ENCODE measurements at regions not wholly inside any gene's neighbourhood (a gene's known extent, or its start where the extent isn't known, plus 50 kb on each side); places are given as distances from the start of the nearest gene placed in this dataset.

DNA sequence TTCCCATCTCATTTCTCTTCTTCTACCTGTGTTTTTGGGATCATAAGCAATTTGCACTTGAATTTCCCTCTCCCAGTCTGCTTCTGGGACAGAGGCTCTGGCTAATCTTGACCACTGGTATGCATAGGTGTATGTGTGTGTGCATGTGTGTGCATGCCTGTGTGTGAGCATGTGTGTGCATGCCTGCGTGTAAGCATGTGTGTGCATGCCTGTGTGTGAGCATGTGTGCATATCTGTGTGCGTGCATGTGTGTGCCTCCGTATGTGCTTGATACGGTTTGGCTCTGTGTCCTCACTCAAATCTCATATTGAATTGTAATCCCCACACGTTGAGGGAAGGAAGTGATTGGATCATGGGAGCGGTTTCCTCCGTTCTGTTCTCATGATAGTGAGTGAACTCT, 77.7 kb downstream of the HAPSTR1 start:
- Mint-ChIP-seq H3K4me1 (no peaks in the 10 kb centered on the region), H3K27me3 (ENCODE audit: low read depth in 3 of 3) (peaks cover 2 to 3% (median 2%) of the 10 kb centered on the region in 3 donors), H3K4me3 (no peak overlapping the region), H3K9me3 (no peaks in the 10 kb centered on the region), H3K36me3 (no peaks in the 10 kb centered on the region), H3K27ac (no peak overlapping the region)
- no peak for DNase-seq

DNA sequence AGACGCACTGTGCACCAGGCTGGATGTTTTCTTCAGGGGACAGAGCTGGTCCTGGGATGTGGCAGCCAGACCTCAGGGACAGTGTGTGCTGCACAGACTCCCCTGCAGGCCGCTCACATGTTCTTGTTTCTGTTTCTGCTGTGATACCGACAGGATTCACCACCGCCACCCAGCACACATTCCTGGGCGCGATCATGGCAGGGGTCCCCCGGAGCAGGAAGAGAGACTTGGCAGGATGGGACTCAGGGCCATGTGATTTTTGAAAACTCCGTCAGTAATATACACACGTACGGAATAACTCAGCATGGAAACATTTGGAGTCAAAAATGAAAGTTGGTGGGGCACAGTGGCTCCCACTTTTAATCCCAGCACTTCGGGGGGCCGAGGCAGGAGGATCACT, 79.0 kb downstream of the HAPSTR1 start:
- no peak overlapping the region for H3K27ac Mint-ChIP-seq

DNA sequence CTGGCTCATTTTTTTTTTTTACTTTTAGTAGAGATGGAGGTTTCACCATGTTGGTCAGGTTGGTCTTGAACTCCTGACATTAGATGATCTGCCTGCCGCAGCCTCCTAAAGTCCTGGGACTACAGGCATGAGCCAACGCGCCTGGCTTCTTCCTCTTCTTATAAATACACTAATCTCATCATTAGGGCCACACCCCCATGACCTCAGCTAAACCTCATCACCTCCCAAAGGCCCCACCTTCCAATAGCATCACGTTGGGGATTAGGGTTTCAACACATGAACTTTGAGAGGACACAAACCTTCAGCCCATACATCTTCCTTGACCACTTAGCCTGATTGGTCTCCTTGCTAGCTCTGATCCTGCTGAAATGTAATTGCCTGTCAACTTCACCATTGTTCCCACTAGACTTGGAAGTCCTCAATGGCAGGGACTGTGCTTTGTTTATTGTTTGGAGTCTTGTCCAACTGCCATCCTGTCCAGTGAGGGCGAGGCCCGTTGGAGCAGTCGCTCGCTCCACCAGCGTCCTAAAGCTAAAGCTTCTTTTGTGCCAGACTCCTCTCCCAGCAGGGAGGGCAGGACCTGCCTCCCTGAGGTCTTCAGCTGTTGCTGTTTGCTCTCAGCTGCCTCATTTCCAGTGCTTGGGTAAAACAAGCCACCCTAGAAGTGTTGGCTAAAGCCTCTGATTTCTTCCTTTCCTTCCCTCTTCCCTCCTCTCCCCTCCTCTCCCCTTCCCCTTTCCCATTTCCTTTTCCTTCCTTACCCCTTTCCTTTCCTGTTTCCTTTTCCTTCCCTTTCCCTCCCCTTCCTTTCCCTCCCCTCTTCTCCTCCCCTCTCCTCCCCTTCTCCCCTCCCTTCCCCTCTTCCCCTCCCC, 85.3 kb downstream of the HAPSTR1 start:
- Mint-ChIP-seq H3K4me1 (no peaks in the 10 kb centered on the region), H3K27me3 (ENCODE audit: low read depth in 3 of 3) (peaks cover 2 to 17% (median 5%) of the 10 kb centered on the region in 3 donors), H3K4me3 (no peak overlapping the region), H3K9me3 (no peaks in the 10 kb centered on the region), H3K36me3 (no peaks in the 10 kb centered on the region), H3K27ac (no peak overlapping the region)
- DNase-seq: no peak

More for the DNA sequence above, 79.0 kb downstream of the HAPSTR1 start:
- Mint-ChIP-seq H3K27me3 (ENCODE audit: low read depth in 3 of 3) (peaks cover 2 to 3% (median 2%) of the 10 kb centered on the region in 3 donors), H3K36me3 (no peaks in the 10 kb centered on the region), H3K4me3 (no peak overlapping the region), H3K9me3 (no peaks in the 10 kb centered on the region), H3K4me1 (no peaks in the 10 kb centered on the region)
- no peak for DNase-seq

DNA sequence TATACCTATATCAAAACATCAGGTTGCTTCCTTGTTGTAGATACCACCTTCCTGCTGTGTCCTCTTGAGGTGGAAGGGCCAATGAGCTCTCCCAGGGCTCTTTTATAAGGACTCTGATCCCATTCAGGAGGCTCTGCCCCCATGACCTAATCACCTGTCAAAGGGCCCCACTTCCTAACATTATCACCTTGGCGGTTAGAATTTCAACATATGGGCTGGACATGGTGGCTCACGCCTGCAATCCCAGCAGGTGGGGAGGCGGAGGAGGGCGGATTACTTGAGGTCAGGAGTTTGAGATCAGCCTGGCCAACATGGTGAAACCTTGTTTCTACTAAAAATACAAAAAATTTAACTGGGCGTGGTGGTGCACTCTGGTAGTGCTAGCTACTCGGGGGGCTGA, 86.4 kb downstream of the HAPSTR1 start:
- no peak for DNase-seq
- H3K9me3 Mint-ChIP-seq: no peaks in the 10 kb centered on the region
- H3K27ac Mint-ChIP-seq: no peak overlapping the region
- H3K36me3 Mint-ChIP-seq: no peaks in the 10 kb centered on the region
- H3K4me1 Mint-ChIP-seq: no peaks in the 10 kb centered on the region
- no peak overlapping the region for H3K4me3 Mint-ChIP-seq
- peaks cover 2 to 17% (median 5%) of the 10 kb centered on the region in 3 donors for H3K27me3 Mint-ChIP-seq (ENCODE audit: low read depth in 3 of 3)

DNA sequence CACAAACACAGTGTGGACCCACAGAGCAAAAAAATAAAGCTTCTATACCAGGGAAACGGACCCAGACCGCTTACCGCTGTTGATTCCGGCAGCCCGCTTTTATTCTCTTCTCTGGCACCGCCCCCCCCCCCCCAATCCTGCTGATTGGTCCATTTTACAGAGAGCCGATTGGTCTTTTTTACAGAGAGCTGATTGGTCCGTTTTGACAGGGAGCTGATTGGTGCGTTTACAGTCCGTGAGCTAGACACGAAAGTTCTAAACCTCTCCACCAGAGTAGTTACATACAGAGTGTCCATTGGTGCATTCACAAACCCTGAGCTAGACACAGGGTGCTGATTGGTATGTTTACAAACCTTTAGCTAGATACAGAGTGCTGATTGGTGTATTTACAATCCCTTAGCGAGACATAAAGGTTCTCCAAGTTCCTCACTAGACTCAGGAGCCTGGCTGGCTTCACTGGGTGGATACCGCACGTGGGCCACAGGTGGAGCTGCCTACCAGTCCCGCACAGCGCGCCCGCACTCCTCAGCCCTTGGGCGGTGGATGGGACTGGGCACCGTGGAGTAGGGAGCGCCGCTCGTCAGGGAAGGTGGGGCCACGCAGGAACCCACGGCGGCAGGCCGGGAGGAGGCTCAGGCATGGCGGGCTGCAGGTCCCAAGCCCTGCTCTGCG, 92.4 kb downstream of the HAPSTR1 start:
- H3K4me3 Mint-ChIP-seq: no peak overlapping the region
- peaks cover 0 to 10% (median 3%) of the 10 kb centered on the region in 3 donors for H3K27me3 Mint-ChIP-seq (ENCODE audit: low read depth in 3 of 3)
- H3K4me1 Mint-ChIP-seq: no peaks in the 10 kb centered on the region
- no peak overlapping the region for H3K27ac Mint-ChIP-seq
- H3K36me3 Mint-ChIP-seq: no peaks in the 10 kb centered on the region
- no peaks in the 10 kb centered on the region for H3K9me3 Mint-ChIP-seq
- no peak for DNase-seq

DNA sequence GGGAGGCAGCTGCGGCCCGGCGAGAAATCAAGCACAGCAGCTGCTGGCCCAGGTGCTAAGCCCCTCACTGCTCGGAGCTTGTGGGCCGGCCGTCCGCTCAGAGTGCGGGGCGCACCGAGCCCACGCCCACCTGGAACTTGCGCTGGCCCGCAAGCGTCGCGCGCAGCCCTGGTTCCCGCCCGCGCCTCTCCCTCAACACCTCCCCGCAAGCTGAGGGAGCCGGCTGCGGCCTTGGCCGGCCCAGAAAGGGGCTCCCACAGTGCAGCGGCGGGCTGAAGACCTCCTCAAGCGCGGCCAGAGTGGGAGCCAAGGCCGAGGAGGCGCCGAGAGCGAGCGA, 92.9 kb downstream of the HAPSTR1 start:
- no peak for DNase-seq
- Mint-ChIP-seq H3K4me1 (no peaks in the 10 kb centered on the region), H3K36me3 (no peaks in the 10 kb centered on the region), H3K27ac (no peak overlapping the region), H3K4me3 (no peak overlapping the region), H3K27me3 (ENCODE audit: low read depth in 3 of 3) (peaks cover 0 to 9% (median 3%) of the 10 kb centered on the region in 3 donors), H3K9me3 (no peaks in the 10 kb centered on the region)

DNA sequence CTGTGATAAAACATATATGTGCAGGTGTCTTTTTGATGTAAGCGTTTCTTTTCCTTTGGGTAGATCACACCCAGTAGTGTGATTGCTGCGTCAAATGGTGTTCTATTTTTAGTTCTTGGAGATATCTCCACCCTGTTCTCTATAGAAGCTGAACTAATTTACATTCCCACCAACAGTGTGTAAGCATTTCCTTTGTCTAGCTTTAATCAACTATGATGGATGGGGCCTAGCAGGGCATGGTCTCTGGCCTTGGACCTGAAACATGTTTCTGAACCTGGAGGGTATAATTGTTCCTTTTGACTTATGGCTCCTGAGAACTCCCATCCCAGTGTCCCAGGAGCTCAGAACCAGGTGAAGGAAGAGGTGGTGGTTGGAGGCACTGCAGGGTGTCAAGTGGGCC, 93.9 kb downstream of the HAPSTR1 start:
- H3K27ac Mint-ChIP-seq: no peak overlapping the region
- H3K9me3 Mint-ChIP-seq: no peaks in the 10 kb centered on the region

DNA sequence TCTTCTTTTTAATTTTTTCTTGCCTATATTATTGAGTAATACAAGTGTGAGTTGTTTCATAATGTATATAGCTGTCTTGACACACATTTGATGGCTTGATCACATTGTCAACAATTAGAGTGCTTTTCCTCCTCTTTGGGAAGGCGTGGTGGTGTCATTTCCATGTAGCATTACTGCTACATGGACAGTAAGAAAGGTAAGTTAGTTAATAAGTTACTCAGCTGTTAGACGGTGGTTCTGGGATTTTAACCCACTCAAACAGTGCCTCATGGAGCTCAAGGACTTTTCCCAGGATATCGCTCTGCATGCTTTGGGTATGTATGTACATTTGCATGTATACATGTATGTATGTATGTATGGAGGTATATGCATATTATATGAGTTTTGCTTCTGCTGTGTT, 94.6 kb downstream of the HAPSTR1 start:
- no peak overlapping the region for H3K27ac Mint-ChIP-seq
- H3K4me3 Mint-ChIP-seq: no peak overlapping the region
- no peaks in the 10 kb centered on the region for H3K4me1 Mint-ChIP-seq
- no peak for DNase-seq
- H3K36me3 Mint-ChIP-seq: no peaks in the 10 kb centered on the region
- peaks cover 0 to 8% (median 3%) of the 10 kb centered on the region in 3 donors for H3K27me3 Mint-ChIP-seq (ENCODE audit: low read depth in 3 of 3)
- no peaks in the 10 kb centered on the region for H3K9me3 Mint-ChIP-seq

More for the DNA sequence above, 93.9 kb downstream of the HAPSTR1 start:
- no peak for DNase-seq
- Mint-ChIP-seq H3K4me1 (no peaks in the 10 kb centered on the region), H3K4me3 (no peak overlapping the region), H3K27me3 (ENCODE audit: low read depth in 3 of 3) (peaks cover 0 to 11% (median 3%) of the 10 kb centered on the region in 3 donors), H3K36me3 (no peaks in the 10 kb centered on the region)

DNA sequence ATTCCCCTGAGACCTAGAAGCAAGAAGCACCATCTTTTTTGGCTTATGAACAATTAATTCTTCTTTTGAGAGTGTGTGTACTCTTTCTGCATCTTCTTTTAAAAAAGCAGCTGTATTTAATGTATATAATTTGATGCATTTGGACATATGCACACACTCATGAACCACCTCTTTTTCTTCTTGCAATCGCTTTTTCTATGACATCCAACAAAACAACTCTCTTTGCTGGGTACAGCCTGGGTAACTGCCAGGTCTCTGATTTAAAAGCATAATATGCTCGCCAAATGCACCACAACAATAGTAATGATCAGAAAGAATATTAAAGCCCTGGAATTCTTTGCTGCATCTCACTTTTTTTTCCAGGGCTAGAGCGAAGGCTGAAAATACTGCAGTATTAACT, 97.3 kb downstream of the HAPSTR1 start:
- Mint-ChIP-seq H3K9me3 (no peaks in the 10 kb centered on the region), H3K36me3 (no peaks in the 10 kb centered on the region), H3K27ac (no peak overlapping the region), H3K27me3 (ENCODE audit: low read depth in 3 of 3) (peaks cover 0 to 4% (median 3%) of the 10 kb centered on the region in 3 donors), H3K4me3 (no peak overlapping the region), H3K4me1 (no peaks in the 10 kb centered on the region)
- no peak for DNase-seq

DNA sequence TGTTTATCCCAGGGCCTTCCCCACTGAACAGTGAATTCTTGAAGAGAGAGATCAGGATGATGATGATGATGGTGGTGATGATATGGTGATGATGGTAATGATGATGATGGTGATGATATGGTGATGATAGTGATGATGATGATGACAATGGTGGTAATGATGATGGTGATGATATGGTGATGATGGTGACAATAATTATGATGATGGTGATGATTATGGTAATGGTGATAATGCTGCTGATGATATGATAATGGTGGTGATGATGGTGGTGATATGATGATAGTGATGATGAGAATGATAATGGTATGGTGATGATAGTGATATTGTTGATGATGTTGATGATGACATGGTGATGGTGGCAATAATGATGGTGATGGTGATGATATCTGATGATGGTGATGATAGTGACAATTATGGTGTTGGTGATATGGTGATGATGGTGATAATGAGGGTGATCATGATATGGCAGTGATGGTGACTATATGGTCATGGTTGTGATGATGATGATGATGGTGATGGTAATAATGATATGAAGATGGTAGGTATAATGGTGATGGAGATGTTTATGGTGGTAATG, 99.9 kb downstream of the HAPSTR1 start:
- Mint-ChIP-seq H3K27me3 (ENCODE audit: low read depth in 3 of 3) (peaks cover 0 to 3% (median 2%) of the 10 kb centered on the region in 3 donors), H3K4me3 (no peak overlapping the region), H3K36me3 (no peaks in the 10 kb centered on the region), H3K4me1 (no peaks in the 10 kb centered on the region), H3K9me3 (no peaks in the 10 kb centered on the region), H3K27ac (no peak overlapping the region)
- no peak for DNase-seq

DNA sequence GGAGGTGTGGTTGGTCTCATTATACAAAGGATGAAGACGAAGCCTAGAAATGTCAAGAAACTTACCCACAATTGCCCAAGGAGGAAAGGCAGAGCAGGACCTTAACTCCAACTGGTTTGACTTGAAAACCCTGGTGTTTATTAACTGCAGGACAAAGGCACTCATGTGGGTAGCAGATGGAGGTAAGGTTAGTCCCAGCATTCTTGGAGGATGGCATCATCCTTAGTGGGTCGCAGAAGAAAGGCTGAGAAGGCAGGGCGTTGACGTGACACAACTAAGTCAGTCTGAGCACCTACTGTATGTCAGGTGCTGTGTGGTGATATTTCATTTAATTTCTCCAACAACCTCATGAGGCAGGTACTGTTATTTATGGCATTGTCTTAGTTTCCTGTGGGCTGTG, 101.3 kb downstream of the HAPSTR1 start:
- no peaks in the 10 kb centered on the region for H3K9me3 Mint-ChIP-seq
- no peak for DNase-seq
- no peaks in the 10 kb centered on the region for H3K36me3 Mint-ChIP-seq
- H3K27me3 Mint-ChIP-seq (ENCODE audit: low read depth in 3 of 3): peaks cover 0 to 5% (median 4%) of the 10 kb centered on the region in 3 donors
- no peaks in the 10 kb centered on the region for H3K4me1 Mint-ChIP-seq
- no peak overlapping the region for H3K4me3 Mint-ChIP-seq
- H3K27ac Mint-ChIP-seq: no peak overlapping the region

DNA sequence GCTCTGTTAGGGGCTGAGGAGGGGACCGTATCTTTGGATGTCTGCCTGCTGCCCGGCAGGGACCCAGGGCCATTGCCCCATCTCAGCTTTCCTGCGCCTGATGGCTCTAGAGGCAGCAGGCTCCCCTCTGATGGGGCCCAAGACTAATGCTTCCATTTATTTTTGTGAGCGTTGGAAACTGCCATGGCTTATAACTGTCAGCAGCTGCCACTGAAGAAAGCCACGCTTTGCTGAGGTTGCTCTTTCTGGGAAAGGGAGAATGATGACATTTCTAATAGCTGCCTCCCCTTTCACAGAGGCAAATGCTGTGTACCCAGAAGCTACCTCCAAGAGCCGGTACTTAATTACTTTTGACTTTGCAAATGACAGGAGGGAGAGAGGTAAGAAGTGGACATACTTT, 103.8 kb downstream of the HAPSTR1 start:
- peaks cover 0 to 2% (median 2%) of the 10 kb centered on the region in 3 donors for H3K27me3 Mint-ChIP-seq (ENCODE audit: low read depth in 3 of 3)
- no peaks in the 10 kb centered on the region for H3K4me1 Mint-ChIP-seq
- no peaks in the 10 kb centered on the region for H3K9me3 Mint-ChIP-seq
- DNase-seq: no peak
- H3K36me3 Mint-ChIP-seq: no peaks in the 10 kb centered on the region
- H3K27ac Mint-ChIP-seq: no peak overlapping the region
- no peak overlapping the region for H3K4me3 Mint-ChIP-seq

DNA sequence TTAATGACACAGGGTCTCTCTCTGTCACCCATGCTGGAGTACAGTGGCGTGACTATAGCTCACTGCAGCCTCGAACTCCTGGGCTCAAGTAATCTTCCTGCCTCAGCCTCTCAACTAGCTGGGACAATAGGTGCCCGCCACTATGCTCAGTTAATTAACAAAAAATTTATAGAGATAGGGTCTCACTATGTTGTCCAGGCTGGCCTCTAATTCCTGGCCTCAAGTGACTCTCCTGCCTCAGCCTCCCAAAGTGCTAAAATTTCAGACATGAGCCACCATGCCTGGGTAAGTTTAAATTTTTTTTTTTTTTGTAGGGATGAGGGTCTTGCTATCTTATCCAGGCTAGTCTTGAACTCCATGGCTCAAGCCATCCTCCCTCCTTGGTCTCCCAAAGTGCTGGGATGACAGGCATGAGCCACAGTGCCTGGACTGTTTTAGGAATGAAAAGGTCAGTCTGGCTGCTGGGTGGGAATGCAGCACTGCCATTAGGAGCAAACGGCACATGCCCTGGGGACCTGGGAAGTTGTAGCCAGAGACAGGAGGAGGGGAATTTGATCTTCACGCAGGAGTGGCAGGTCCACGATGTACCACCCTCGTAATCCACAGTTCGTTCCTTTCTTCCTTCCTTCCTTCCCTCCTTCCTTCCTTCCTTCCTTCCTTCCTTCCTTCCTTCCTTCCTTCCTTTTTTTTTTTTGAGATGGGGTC, 106.7 kb downstream of the HAPSTR1 start:
- no peak for DNase-seq
- Mint-ChIP-seq H3K9me3 (no peaks in the 10 kb centered on the region), H3K4me1 (no peaks in the 10 kb centered on the region), H3K4me3 (no peak overlapping the region), H3K27me3 (ENCODE audit: low read depth in 3 of 3) (peaks cover 0 to 5% (median 2%) of the 10 kb centered on the region in 3 donors), H3K27ac (no peak overlapping the region), H3K36me3 (no peaks in the 10 kb centered on the region)

DNA sequence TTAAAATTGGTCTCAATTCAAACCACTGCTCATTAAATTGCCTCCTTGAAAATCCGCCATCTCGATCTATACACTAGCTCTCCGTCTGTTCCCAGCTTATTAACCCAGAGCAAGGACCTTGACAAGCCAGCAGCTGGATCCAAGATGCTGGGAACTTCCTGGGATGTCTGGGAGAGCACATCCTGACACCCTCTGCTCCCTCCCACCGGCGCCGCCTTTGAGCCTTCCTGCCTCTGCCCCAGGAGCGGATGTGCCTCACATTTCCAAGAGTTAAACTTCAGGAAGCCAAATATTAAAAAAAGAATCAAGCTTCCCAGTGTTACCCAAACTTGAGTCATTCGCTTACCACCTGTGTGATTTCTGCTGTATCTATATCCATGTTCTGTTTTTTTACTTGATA, 107.9 kb downstream of the HAPSTR1 start:
- H3K4me3 Mint-ChIP-seq: no peak overlapping the region
- H3K27ac Mint-ChIP-seq: no peak overlapping the region
- no peaks in the 10 kb centered on the region for H3K9me3 Mint-ChIP-seq
- peaks cover 2 to 10% (median 2%) of the 10 kb centered on the region in 3 donors for H3K27me3 Mint-ChIP-seq (ENCODE audit: low read depth in 3 of 3)
- H3K4me1 Mint-ChIP-seq: no peaks in the 10 kb centered on the region
- H3K36me3 Mint-ChIP-seq: no peaks in the 10 kb centered on the region
- no peak for DNase-seq

Data from immature natural killer cell (primary cell).